Stimulated activated CD8-positive, alpha-beta memory T cell treated with anti-CD3 and anti-CD28 coated beads, Interleukin-12 subunit alpha, Interleukin-12 subunit beta, amount 100 ng/mL, for 1 hour (primary cell): ENCODE measurements at regions not wholly inside any gene's neighbourhood (a gene's known extent, or its start where the extent isn't known, plus 50 kb on each side); places are given as distances from the start of the nearest gene placed in this dataset.

Source experiments
- DNase-seq: peaks from one replicate; pipeline ENCODE4 v3.0.0-alpha.2; 2020; ENCODE audit warnings: low read depth

GRCh38 chr10:4074545-4075407 lies 289.8 kb upstream of the KLF6 start:
- no peak for DNase-seq

GRCh38 chr10:4073912-4074311 lies 288.9 kb upstream of the KLF6 start:
- DNase-seq = no peak

- no peak for DNase-seq
Measured at GRCh38 chr10:4070921-4071660, 286.1 kb upstream of the KLF6 start.

- no peak for DNase-seq
Measured at GRCh38 chr10:4070184-4070583, 285.2 kb upstream of the KLF6 start.

- no peak for DNase-seq
Measured at GRCh38 chr10:4069491-4069890, 284.5 kb upstream of the KLF6 start.

GRCh38 chr10:4068629-4069028 lies 283.6 kb upstream of the KLF6 start:
- DNase-seq = no peak

- DNase-seq = no peak
Measured at GRCh38 chr10:4067931-4068561, 283.0 kb upstream of the KLF6 start.

- DNase-seq = no peak
Measured at GRCh38 chr10:4067531-4067930, 282.5 kb upstream of the KLF6 start.

- DNase-seq = no peak
Measured at GRCh38 chr10:4066581-4067390, 281.8 kb upstream of the KLF6 start.

- DNase-seq = no peak
Measured at GRCh38 chr10:4064489-4064888, 279.5 kb upstream of the KLF6 start.

GRCh38 chr10:4063717-4064116 lies 278.7 kb upstream of the KLF6 start:
- no peak for DNase-seq

- no peak for DNase-seq
Measured at GRCh38 chr10:4062751-4063150, 277.7 kb upstream of the KLF6 start.

- no peak for DNase-seq
Measured at GRCh38 chr10:4062072-4062471, 277.1 kb upstream of the KLF6 start.

- DNase-seq = no peak
Measured at GRCh38 chr10:4061441-4061951, 276.5 kb upstream of the KLF6 start.

- DNase-seq = no peak
Measured at GRCh38 chr10:4059471-4060138, 274.6 kb upstream of the KLF6 start.

- no peak for DNase-seq
Measured at GRCh38 chr10:4058514-4059029, 273.6 kb upstream of the KLF6 start.

GRCh38 chr10:4057725-4058513 lies 272.9 kb upstream of the KLF6 start:
- DNase-seq = no peak

GRCh38 chr10:4057021-4057420 lies 272.0 kb upstream of the KLF6 start:
- DNase-seq = no peak

GRCh38 chr10:4054656-4055435 lies 269.8 kb upstream of the KLF6 start:
- no peak for DNase-seq
